ENCODE measurements at regions not wholly inside any gene's neighbourhood (a gene's known extent, or its start where the extent isn't known, plus 50 kb on each side); places are given as distances from the start of the nearest gene placed in this dataset.

DNA sequence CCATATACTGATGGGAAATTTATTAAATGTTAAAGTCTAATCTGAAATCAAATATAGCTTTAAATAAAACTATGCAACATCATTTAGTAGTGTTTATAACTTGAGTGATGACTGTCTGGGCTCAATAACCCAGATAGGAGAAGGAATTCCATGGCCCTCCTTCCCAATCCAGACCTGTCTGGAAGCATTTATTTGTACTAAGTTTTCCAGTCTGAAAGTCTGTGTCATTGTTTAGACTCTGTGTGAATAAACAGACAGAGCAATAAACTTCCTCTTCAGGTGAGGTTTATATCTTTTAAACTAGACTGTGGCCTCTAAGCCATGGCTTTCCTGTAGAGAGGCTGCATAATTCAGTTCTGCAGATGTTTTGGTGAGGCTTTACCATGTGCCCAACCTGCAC lies 176.4 kb downstream of the SOX4 start:
- TF ChIP-seq, protein P1, sequence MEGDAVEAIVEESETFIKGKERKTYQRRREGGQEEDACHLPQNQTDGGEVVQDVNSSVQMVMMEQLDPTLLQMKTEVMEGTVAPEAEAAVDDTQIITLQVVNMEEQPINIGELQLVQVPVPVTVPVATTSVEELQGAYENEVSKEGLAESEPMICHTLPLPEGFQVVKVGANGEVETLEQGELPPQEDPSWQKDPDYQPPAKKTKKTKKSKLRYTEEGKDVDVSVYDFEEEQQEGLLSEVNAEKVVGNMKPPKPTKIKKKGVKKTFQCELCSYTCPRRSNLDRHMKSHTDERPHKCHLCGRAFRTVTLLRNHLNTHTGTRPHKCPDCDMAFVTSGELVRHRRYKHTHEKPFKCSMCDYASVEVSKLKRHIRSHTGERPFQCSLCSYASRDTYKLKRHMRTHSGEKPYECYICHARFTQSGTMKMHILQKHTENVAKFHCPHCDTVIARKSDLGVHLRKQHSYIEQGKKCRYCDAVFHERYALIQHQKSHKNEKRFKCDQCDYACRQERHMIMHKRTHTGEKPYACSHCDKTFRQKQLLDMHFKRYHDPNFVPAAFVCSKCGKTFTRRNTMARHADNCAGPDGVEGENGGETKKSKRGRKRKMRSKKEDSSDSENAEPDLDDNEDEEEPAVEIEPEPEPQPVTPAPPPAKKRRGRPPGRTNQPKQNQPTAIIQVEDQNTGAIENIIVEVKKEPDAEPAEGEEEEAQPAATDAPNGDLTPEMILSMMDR (IDR thresholded peaks at IDR 0.05): no peak
- TF ChIP-seq POLR2A (IDR thresholded peaks at IDR 0.05) (no peak), EP300 (IDR thresholded peaks at IDR 0.05) (no peak)
